Neural progenitor cell (in vitro differentiated cells): ENCODE measurements at regions not wholly inside any gene's neighbourhood (a gene's known extent, or its start where the extent isn't known, plus 50 kb on each side); places are given as distances from the start of the nearest gene placed in this dataset.

Source experiments
- DNase-seq: peaks from one replicate; pipeline ENCODE4 v3.0.0-alpha.2; 2016; ENCODE audit warnings: low spot score
- H2AFZ ChIP-seq: fragments of 200-600 bp; sonication (generic); replicated peaks from 2 replicates; pipeline ENCODE4 v1.6.1; 2016; ENCODE audit warnings: antibody characterized with exemption
- H3F3A ChIP-seq: fragments of 200-600 bp; sonication (generic); 2 replicates; pipeline ENCODE4 v1.6.1; 2016; ENCODE audit warnings: antibody characterized with exemption, low read depth
- H3K27ac ChIP-seq: fragments of 200-600 bp; sonication (generic); 2 replicates; pipeline ENCODE4 v1.5.1; 2016; ENCODE audit warnings: mild to moderate bottlenecking
- H3K27me3 ChIP-seq: fragments of 200-600 bp; sonication (generic); 2 replicates; pipeline ENCODE4 v1.6.1; 2016; ENCODE audit warnings: mild to moderate bottlenecking, moderate library complexity
- H3K36me3 ChIP-seq: fragments of 200-600 bp; sonication (generic); 2 replicates; pipeline ENCODE4 v1.5.1; 2016
- H3K4me1 ChIP-seq: fragments of 200-600 bp; sonication (generic); 2 replicates; pipeline ENCODE4 v1.6.1; 2016; ENCODE audit warnings: mixed run types
- H3K4me2 ChIP-seq: fragments of 200-600 bp; sonication (generic); 2 replicates; pipeline ENCODE4 v1.6.1; 2016
- H3K4me3 ChIP-seq: fragments of 200-600 bp; sonication (generic); 2 replicates; pipeline ENCODE4 v1.5.1; 2016
- H3K79me2 ChIP-seq: fragments of 200-600 bp; sonication (generic); 2 replicates; pipeline ENCODE4 v1.6.1; 2016; ENCODE audit warnings: low read depth
- H3K9ac ChIP-seq: fragments of 200-600 bp; sonication (generic); 2 replicates; pipeline ENCODE4 v1.6.1; 2016
- H3K9me3 ChIP-seq: fragments of 200-600 bp; sonication (generic); 2 replicates; pipeline ENCODE4 v1.5.1; 2016; ENCODE audit warnings: low read depth
- H4K20me1 ChIP-seq: fragments of 200-600 bp; sonication (generic); 2 replicates; pipeline ENCODE4 v1.6.1; 2016; ENCODE audit warnings: low read depth
- H3K27ac Mint-ChIP-seq: 3 replicates; pipeline ENCODE4 v1.8.0; 2021; ENCODE audit warnings: mixed read lengths
- H3K27me3 Mint-ChIP-seq: 2 replicates; pipeline ENCODE4 v1.8.0; 2022; ENCODE audit warnings: low read depth, mild to moderate bottlenecking, inconsistent platforms, moderate library complexity, mixed read lengths; ENCODE audit not compliant: insufficient read depth
- H3K36me3 Mint-ChIP-seq: 3 replicates; pipeline ENCODE4 v1.8.0; 2021; ENCODE audit warnings: mixed read lengths
- H3K4me1 Mint-ChIP-seq: 3 replicates; pipeline ENCODE4 v1.8.0; 2021; ENCODE audit warnings: mixed read lengths
- H3K4me3 Mint-ChIP-seq: 3 replicates; pipeline ENCODE4 v1.8.0; 2021; ENCODE audit warnings: mild to moderate bottlenecking, moderate library complexity, mixed read lengths
- H3K9me3 Mint-ChIP-seq: 3 replicates; pipeline ENCODE4 v1.8.0; 2020; ENCODE audit warnings: mixed read lengths
- EZH2 ChIP-seq: fragments of 200-600 bp; sonication (generic); IDR thresholded peaks from 2 replicates; pipeline ENCODE4 v1.6.1; 2017; ENCODE audit warnings: antibody characterized with exemption, mild to moderate bottlenecking, moderate library complexity
- EZH2phosphoT487 ChIP-seq: fragments of 200-600 bp; sonication (generic); IDR thresholded peaks from 2 replicates; pipeline ENCODE4 v1.6.1; 2017; ENCODE audit warnings: antibody characterized with exemption
- TF ChIP-seq, protein P1 (sequence below): fragments of 200-600 bp; sonication (generic); IDR thresholded peaks from 2 replicates; pipeline ENCODE4 v1.5.1; 2017; ENCODE audit warnings: antibody characterized with exemption, mild to moderate bottlenecking

DNA sequence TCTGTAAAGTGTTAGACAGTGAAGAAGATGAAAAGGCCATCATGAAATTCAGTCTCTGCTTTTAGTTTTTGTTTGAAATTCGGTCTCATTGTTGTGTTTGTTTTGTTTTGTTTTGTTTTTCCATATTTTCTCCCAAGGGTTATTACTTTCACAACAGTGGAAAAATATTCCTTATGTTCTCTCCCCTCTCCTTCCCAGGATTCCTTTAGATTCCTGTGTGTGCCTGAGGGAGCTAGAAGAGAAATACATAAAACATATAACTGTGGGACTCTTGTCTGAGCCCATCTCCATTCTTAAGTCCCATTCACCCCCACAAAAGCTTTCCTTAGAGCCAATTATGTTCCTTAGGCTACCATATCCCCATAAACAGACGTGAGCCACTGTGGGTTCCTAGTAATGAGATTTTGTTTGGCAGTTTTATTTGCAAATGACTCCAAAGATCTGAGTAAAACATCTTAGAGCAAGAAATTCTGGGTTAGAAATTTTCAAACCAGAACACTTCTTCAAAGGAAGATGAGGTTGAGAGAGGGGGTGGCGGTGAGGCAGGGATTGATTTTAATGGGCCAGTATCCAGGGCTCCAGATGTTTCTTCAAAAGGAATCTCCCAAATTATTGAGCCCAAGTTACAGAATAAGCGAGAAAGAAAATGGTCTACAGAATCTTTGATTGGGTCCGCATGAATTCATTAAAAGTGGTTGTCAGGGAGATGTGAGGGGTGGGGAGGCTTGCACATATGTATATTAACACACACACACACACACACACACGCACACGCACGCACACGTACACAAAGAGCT, 157.8 kb upstream of the TNP1 start:
- Histone ChIP-seq H3K27me3 (no peaks in the 10 kb centered on the region), H3K9me3 (no peaks in the 10 kb centered on the region), H3K4me1 (peaks cover under 1% of the 10 kb centered on the region), H3F3A (no peaks in the 10 kb centered on the region), H3K4me3 (no peak overlapping the region), H3K27ac (no peak overlapping the region), H3K4me2 (no peak overlapping the region), H3K79me2 (no peaks in the 10 kb centered on the region), H2AFZ (no peak overlapping the region), H3K36me3 (no peaks in the 10 kb centered on the region), H4K20me1 (no peaks in the 10 kb centered on the region), H3K9ac (no peak overlapping the region)
- TF ChIP-seq EZH2phosphoT487 (no peak), EZH2 (no peak)
- TF ChIP-seq, protein P1, sequence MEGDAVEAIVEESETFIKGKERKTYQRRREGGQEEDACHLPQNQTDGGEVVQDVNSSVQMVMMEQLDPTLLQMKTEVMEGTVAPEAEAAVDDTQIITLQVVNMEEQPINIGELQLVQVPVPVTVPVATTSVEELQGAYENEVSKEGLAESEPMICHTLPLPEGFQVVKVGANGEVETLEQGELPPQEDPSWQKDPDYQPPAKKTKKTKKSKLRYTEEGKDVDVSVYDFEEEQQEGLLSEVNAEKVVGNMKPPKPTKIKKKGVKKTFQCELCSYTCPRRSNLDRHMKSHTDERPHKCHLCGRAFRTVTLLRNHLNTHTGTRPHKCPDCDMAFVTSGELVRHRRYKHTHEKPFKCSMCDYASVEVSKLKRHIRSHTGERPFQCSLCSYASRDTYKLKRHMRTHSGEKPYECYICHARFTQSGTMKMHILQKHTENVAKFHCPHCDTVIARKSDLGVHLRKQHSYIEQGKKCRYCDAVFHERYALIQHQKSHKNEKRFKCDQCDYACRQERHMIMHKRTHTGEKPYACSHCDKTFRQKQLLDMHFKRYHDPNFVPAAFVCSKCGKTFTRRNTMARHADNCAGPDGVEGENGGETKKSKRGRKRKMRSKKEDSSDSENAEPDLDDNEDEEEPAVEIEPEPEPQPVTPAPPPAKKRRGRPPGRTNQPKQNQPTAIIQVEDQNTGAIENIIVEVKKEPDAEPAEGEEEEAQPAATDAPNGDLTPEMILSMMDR, result no peak
- H3K4me3 Mint-ChIP-seq, result no peak overlapping the region
- no peak for DNase-seq
- H3K36me3 Mint-ChIP-seq, result no peaks in the 10 kb centered on the region
- peaks cover 2% of the 10 kb centered on the region for H3K27me3 Mint-ChIP-seq
- H3K4me1 Mint-ChIP-seq, result peaks cover 34% of the 10 kb centered on the region
- H3K27ac Mint-ChIP-seq, result no peak overlapping the region
- peaks cover 2% of the 10 kb centered on the region for H3K9me3 Mint-ChIP-seq

DNA sequence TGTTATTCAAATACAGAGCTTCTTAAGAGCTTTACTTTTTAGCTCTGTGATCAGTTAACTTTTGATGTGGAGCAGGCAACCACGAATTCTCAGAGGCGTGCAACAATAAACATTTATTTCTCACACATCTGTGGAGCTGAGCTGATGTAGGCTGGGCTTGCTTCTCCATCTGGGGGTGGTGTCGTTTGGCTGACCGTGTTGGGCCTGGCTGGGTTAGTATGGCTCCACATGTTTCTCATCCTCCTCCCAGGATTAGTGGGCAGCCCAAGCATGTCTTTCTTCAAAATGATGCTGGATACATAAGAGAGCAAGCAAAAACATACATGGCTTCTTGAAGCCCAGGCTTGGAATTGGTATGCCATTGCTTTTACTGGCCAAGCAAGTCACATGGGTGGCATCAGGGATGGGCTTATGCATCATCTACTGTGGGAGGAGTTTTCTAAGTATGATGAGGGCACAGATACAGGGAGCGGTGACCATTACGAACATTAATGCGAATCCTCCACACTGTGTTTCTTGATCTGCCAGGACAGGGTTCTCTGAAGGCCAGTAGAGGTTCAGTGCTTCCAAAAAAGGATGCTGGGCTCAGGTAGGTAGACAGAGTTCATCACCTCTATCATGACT, 157.0 kb upstream of the TNP1 start:
- Histone ChIP-seq H3K9ac (no peak overlapping the region), H3K4me1 (no peaks in the 10 kb centered on the region), H4K20me1 (no peaks in the 10 kb centered on the region), H3K9me3 (no peaks in the 10 kb centered on the region), H3K79me2 (no peaks in the 10 kb centered on the region), H2AFZ (no peak overlapping the region), H3K27ac (no peak overlapping the region), H3K4me3 (no peak overlapping the region), H3K36me3 (no peaks in the 10 kb centered on the region), H3K4me2 (no peak overlapping the region), H3K27me3 (no peaks in the 10 kb centered on the region), H3F3A (no peaks in the 10 kb centered on the region)
- H3K27me3 Mint-ChIP-seq, result peaks cover 2% of the 10 kb centered on the region
- no peaks in the 10 kb centered on the region for H3K36me3 Mint-ChIP-seq
- H3K9me3 Mint-ChIP-seq, result peaks cover 2% of the 10 kb centered on the region
- no peak overlapping the region for H3K27ac Mint-ChIP-seq
- no peak for TF ChIP-seq EZH2
- TF ChIP-seq EZH2phosphoT487, result no peak
- TF ChIP-seq, protein P1, result no peak
- no peak overlapping the region for H3K4me3 Mint-ChIP-seq
- no peak for DNase-seq
- H3K4me1 Mint-ChIP-seq, result peaks cover 34% of the 10 kb centered on the region

DNA sequence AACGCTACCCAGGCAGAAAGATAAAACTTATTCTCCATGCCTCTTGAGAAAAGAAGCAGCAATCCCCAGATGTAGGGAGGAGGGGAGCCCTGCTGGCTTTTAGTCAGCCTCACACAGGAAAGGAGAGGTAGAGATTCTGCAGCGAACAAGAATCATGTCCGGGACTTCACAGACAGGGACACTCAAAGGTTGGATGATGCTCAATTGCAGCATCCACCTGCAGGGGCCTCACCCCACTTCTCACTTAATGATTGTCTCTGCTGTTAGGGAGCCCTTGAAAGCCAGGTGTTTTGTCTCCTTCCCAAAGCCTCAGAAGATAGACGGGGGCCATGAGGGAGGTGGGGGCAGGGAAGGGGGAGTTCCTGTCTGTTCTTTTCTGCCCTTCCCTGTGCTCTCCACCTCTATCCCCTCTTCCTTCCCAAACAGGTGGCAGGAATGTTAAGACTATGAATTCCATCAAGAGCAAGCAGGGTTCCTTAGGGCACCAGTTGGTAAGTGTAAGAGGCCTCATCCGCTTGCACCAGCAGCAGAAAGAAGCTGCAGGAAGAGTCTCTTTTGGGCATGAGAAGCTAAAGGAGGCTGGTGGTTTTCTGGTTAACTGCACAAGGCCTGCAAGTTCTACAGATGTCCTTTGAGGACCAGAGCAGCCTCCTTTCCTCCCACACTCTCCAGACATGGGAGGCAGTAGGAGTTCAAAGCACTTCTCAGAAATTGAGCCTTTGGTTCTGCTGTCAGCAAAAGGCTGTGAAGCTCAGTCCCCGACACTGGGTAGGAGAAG, 154.7 kb upstream of the TNP1 start:
- H3K4me2 ChIP-seq, result no peak overlapping the region
- H3K4me1 ChIP-seq, result no peaks in the 10 kb centered on the region
- no peaks in the 10 kb centered on the region for H3K36me3 Mint-ChIP-seq
- H3K27ac Mint-ChIP-seq, result no peak overlapping the region
- no peaks in the 10 kb centered on the region for H3K36me3 ChIP-seq
- TF ChIP-seq, protein P1, result no peak
- TF ChIP-seq EZH2 (no peak), EZH2phosphoT487 (no peak)
- DNase-seq, result no peak
- H3K27ac ChIP-seq, result no peak overlapping the region
- H3F3A ChIP-seq, result no peaks in the 10 kb centered on the region
- H3K4me3 ChIP-seq, result no peak overlapping the region
- H4K20me1 ChIP-seq, result no peaks in the 10 kb centered on the region
- H3K4me1 Mint-ChIP-seq, result peaks cover 34% of the 10 kb centered on the region
- H3K9ac ChIP-seq, result no peak overlapping the region
- H3K9me3 ChIP-seq, result no peaks in the 10 kb centered on the region
- H3K9me3 Mint-ChIP-seq, result peaks cover 2% of the 10 kb centered on the region
- no peak overlapping the region for H2AFZ ChIP-seq
- H3K27me3 ChIP-seq, result no peaks in the 10 kb centered on the region
- no peak overlapping the region for H3K4me3 Mint-ChIP-seq
- peaks cover 2% of the 10 kb centered on the region for H3K27me3 Mint-ChIP-seq
- H3K79me2 ChIP-seq, result no peaks in the 10 kb centered on the region
